Neural cell (in vitro differentiated cells): ENCODE measurements at regions not wholly inside any gene's neighbourhood (a gene's known extent, or its start where the extent isn't known, plus 50 kb on each side); places are given as distances from the start of the nearest gene placed in this dataset.

ENCODE experiments used
- H2AFZ ChIP-seq: fragments of 200-600, 300-800 bp; sonication (generic), shearing (Covaris generic); 2 replicates; pipeline ENCODE4 v1.6.0; 2014; ENCODE audit warnings: low read depth, mild to moderate bottlenecking, antibody characterized with exemption, low read length, moderate library complexity
- H3F3A ChIP-seq: fragments of 200-600 bp; shearing (Covaris generic); 2 replicates; pipeline ENCODE4 v1.6.1; 2016; ENCODE audit warnings: mild to moderate bottlenecking, moderate library complexity, mixed read lengths, antibody characterized with exemption, low read length; ENCODE audit not compliant: insufficient read depth, poor library complexity, severe bottlenecking
- H3K27ac ChIP-seq: fragments of 200-600, 300-800 bp; sonication (generic), shearing (Covaris generic); 2 replicates; pipeline ENCODE4 v1.5.1; 2014; ENCODE audit warnings: mild to moderate bottlenecking, low read length, moderate library complexity
- H3K27me3 ChIP-seq: fragments of 300-800, 200-600 bp; sonication (generic), shearing (Covaris generic); 2 replicates; pipeline ENCODE4 v1.6.0; 2014; ENCODE audit warnings: mild to moderate bottlenecking, low read depth, low read length, moderate library complexity; ENCODE audit not compliant: insufficient read depth
- H3K36me3 ChIP-seq: fragments of 300-800, 200-600 bp; sonication (generic), shearing (Covaris generic); 2 replicates; pipeline ENCODE4 v1.5.1; 2014; ENCODE audit warnings: mild to moderate bottlenecking, antibody characterized with exemption, low read length, moderate library complexity; ENCODE audit not compliant: insufficient read depth
- H3K4me2 ChIP-seq: fragments of 300-800, 200-600 bp; sonication (generic), shearing (Covaris generic); 2 replicates; pipeline ENCODE4 v1.6.0; 2014; ENCODE audit warnings: mild to moderate bottlenecking, low read length
- H3K4me3 ChIP-seq: fragments of 300-800, 200-600 bp; sonication (generic), shearing (Covaris generic); 2 replicates; pipeline ENCODE4 v1.5.1; 2014; ENCODE audit warnings: mild to moderate bottlenecking, low read length, moderate library complexity
- H3K79me2 ChIP-seq: fragments of 200-600 bp; shearing (Covaris generic); replicated peaks from 2 replicates; pipeline ENCODE4 v1.6.0; 2014; ENCODE audit warnings: mild to moderate bottlenecking, low read length, moderate library complexity; ENCODE audit not compliant: insufficient read depth
- H3K9ac ChIP-seq: fragments of 300-800, 200-600 bp; sonication (generic), shearing (Covaris generic); 2 replicates; pipeline ENCODE4 v1.6.1; 2016; ENCODE audit warnings: mild to moderate bottlenecking, low read length, mixed read lengths
- H3K9me2 ChIP-seq: fragments of 200-600 bp; shearing (Covaris generic); 2 replicates; pipeline ENCODE4 v1.6.1; 2016; ENCODE audit warnings: mild to moderate bottlenecking, low read length, mixed read lengths; ENCODE audit not compliant: insufficient read depth
- H3K9me3 ChIP-seq: fragments of 200-600, 300-800 bp; sonication (generic), shearing (Covaris generic); 2 replicates; pipeline ENCODE4 v1.6.1; 2016; ENCODE audit warnings: mild to moderate bottlenecking, mixed run types, low read length, moderate library complexity, mixed read lengths
- H4K20me1 ChIP-seq: fragments of 200-600 bp; shearing (Covaris generic); 2 replicates; pipeline ENCODE4 v1.6.1; 2016; ENCODE audit warnings: mild to moderate bottlenecking, mixed run types; ENCODE audit not compliant: insufficient read depth
- EP300 ChIP-seq: fragments of 450-650 bp; conservative IDR thresholded peaks from 2 replicates; pipeline ENCODE4 v1.6.1; 2014; ENCODE audit warnings: antibody characterized with exemption, mild to moderate bottlenecking, moderate library complexity; ENCODE audit not compliant: poor library complexity, severe bottlenecking
- EZH2 ChIP-seq: fragments of 200-600, 300-800 bp; shearing (Covaris generic), sonication (generic); IDR thresholded peaks from 2 replicates; pipeline ENCODE4 v1.6.1; 2014; ENCODE audit warnings: antibody characterized with exemption, low read length, borderline replicate concordance, mild to moderate bottlenecking; ENCODE audit not compliant: insufficient read depth, poor library complexity, severe bottlenecking
- MXI1 ChIP-seq: fragments of 450-650 bp; conservative IDR thresholded peaks from 2 replicates; pipeline ENCODE4 v1.6.1; 2014; ENCODE audit warnings: antibody characterized with exemption, mild to moderate bottlenecking; ENCODE audit not compliant: poor library complexity, severe bottlenecking
- POLR2AphosphoS5 ChIP-seq: IDR thresholded peaks from 2 replicates; pipeline ENCODE4 v1.6.1; 2012
- RAD21 ChIP-seq: fragments of 450-650 bp; conservative IDR thresholded peaks from 2 replicates; pipeline ENCODE4 v1.6.1; 2014; ENCODE audit warnings: antibody characterized with exemption, mild to moderate bottlenecking, moderate library complexity
- SMC3 ChIP-seq: fragments of 450-650 bp; conservative IDR thresholded peaks from 2 replicates; pipeline ENCODE4 v1.6.1; 2014; ENCODE audit warnings: antibody characterized with exemption, mild to moderate bottlenecking, moderate library complexity; ENCODE audit not compliant: poor library complexity
- TAF1 ChIP-seq: IDR thresholded peaks from 2 replicates; pipeline ENCODE4 v1.6.1; 2012; ENCODE audit warnings: low read depth
- TF ChIP-seq, protein P1 (sequence below): IDR thresholded peaks from 2 replicates; pipeline ENCODE4 v1.6.1; 2012; ENCODE audit warnings: borderline replicate concordance
- TF ChIP-seq, protein P2 (sequence below): fragments of 450-650 bp; IDR thresholded peaks from 2 replicates; pipeline ENCODE4 v1.5.1; 2014; ENCODE audit warnings: antibody characterized with exemption, mild to moderate bottlenecking, moderate library complexity; ENCODE audit not compliant: poor library complexity, severe bottlenecking

DNA sequence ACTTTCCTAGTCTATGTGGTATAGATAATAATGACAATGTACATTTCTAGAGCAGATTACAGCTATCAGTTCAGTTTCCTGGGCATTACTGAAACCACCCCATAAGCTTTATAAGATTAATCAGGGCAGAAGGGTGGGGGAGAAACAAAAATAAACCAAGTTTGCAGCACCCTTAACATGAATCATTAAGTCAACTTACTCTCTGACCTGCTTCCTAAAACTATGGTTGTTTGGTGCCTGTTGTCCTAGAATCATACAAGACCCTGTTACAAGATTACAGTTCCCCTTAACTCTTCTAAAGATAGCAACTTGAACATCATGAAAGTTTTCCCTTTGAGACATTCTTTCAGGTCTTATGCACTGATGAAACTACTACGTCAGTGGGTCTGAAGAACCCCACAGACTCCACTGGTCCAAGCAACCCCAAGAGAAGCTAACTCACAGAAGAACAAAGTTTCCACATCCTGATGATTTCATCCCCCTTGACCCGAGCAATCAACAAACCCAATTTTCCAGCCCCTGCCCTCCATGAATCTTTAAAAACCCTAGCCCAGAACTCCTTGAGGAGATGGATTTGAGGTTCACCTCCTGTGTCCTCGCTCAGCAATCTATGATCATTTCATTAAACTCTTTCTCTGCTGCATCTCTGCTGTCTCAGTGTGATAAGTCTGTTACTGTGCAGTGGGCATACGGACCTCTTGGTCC is 336.5 kb downstream of the FOXO1 start:
- no peak overlapping the region for H3K4me2 ChIP-seq
- TF ChIP-seq, protein P1, sequence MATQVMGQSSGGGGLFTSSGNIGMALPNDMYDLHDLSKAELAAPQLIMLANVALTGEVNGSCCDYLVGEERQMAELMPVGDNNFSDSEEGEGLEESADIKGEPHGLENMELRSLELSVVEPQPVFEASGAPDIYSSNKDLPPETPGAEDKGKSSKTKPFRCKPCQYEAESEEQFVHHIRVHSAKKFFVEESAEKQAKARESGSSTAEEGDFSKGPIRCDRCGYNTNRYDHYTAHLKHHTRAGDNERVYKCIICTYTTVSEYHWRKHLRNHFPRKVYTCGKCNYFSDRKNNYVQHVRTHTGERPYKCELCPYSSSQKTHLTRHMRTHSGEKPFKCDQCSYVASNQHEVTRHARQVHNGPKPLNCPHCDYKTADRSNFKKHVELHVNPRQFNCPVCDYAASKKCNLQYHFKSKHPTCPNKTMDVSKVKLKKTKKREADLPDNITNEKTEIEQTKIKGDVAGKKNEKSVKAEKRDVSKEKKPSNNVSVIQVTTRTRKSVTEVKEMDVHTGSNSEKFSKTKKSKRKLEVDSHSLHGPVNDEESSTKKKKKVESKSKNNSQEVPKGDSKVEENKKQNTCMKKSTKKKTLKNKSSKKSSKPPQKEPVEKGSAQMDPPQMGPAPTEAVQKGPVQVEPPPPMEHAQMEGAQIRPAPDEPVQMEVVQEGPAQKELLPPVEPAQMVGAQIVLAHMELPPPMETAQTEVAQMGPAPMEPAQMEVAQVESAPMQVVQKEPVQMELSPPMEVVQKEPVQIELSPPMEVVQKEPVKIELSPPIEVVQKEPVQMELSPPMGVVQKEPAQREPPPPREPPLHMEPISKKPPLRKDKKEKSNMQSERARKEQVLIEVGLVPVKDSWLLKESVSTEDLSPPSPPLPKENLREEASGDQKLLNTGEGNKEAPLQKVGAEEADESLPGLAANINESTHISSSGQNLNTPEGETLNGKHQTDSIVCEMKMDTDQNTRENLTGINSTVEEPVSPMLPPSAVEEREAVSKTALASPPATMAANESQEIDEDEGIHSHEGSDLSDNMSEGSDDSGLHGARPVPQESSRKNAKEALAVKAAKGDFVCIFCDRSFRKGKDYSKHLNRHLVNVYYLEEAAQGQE, result no peak
- TF ChIP-seq TAF1, result no peak
- no peak for TF ChIP-seq MXI1
- TF ChIP-seq EZH2, result no peak
- TF ChIP-seq, protein P2, sequence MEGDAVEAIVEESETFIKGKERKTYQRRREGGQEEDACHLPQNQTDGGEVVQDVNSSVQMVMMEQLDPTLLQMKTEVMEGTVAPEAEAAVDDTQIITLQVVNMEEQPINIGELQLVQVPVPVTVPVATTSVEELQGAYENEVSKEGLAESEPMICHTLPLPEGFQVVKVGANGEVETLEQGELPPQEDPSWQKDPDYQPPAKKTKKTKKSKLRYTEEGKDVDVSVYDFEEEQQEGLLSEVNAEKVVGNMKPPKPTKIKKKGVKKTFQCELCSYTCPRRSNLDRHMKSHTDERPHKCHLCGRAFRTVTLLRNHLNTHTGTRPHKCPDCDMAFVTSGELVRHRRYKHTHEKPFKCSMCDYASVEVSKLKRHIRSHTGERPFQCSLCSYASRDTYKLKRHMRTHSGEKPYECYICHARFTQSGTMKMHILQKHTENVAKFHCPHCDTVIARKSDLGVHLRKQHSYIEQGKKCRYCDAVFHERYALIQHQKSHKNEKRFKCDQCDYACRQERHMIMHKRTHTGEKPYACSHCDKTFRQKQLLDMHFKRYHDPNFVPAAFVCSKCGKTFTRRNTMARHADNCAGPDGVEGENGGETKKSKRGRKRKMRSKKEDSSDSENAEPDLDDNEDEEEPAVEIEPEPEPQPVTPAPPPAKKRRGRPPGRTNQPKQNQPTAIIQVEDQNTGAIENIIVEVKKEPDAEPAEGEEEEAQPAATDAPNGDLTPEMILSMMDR, result no peak
- TF ChIP-seq SMC3, result no peak
- no peak for TF ChIP-seq EP300
- TF ChIP-seq POLR2AphosphoS5, result no peak

DNA sequence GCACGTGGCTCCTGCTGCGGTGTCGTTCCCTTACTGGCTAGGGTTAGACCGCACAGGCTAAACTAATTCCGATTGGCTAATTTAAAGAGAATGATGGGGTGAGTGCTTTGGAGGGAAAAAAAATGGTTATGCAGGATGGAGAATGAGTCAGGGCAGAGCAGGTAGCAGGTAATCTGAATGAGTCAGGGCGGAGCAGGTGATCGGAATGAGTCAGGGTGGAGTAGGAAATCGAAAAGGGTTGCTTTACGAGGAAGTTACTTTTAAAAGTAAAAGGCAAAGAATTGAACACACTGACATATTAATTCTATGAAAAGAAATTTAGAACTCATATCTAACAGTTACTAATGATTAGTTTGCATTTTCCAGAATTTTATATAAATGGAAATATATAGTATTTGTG is 335.5 kb downstream of the FOXO1 start:
- H3K27ac ChIP-seq, result no peak overlapping the region
- TF ChIP-seq EP300, result no peak
- TF ChIP-seq MXI1, result no peak
- TF ChIP-seq EZH2, result no peak
- TF ChIP-seq RAD21, result no peak
- TF ChIP-seq TAF1, result no peak
- TF ChIP-seq POLR2AphosphoS5, result no peak
- TF ChIP-seq SMC3, result no peak
- TF ChIP-seq, protein P1, result no peak
- H3K4me3 ChIP-seq, result no peak overlapping the region
- H2AFZ ChIP-seq, result no peak overlapping the region
- H3K9ac ChIP-seq, result no peak overlapping the region
- no peaks in the 10 kb centered on the region for H3K79me2 ChIP-seq
- no peaks in the 10 kb centered on the region for H3K9me2 ChIP-seq
- H4K20me1 ChIP-seq, result no peaks in the 10 kb centered on the region
- no peaks in the 10 kb centered on the region for H3K9me3 ChIP-seq
- H3K36me3 ChIP-seq, result no peaks in the 10 kb centered on the region
- H3F3A ChIP-seq, result no peaks in the 10 kb centered on the region
- H3K4me2 ChIP-seq, result no peak overlapping the region
- no peaks in the 10 kb centered on the region for H3K27me3 ChIP-seq

More for the DNA sequence above, 336.5 kb downstream of the FOXO1 start:
- H3K9me2 ChIP-seq, result no peaks in the 10 kb centered on the region
- no peak overlapping the region for H3K4me3 ChIP-seq
- H2AFZ ChIP-seq, result no peak overlapping the region
- H4K20me1 ChIP-seq, result no peaks in the 10 kb centered on the region
- no peaks in the 10 kb centered on the region for H3K27me3 ChIP-seq
- no peaks in the 10 kb centered on the region for H3K79me2 ChIP-seq
- no peak overlapping the region for H3K9ac ChIP-seq
- no peak overlapping the region for H3K27ac ChIP-seq
- H3K9me3 ChIP-seq, result no peaks in the 10 kb centered on the region
- H3K36me3 ChIP-seq, result no peaks in the 10 kb centered on the region
- no peaks in the 10 kb centered on the region for H3F3A ChIP-seq
